ENCODE measurements at regions not wholly inside any gene's neighbourhood (a gene's known extent, or its start where the extent isn't known, plus 50 kb on each side); places are given as distances from the start of the nearest gene placed in this dataset.

GRCh38 chr2:228655331-228655730, 473.8 kb upstream of the SPHKAP start:
- TF ChIP-seq CTCF (IDR thresholded peaks at IDR 0.05; ENCODE audit: extremely low read depth in 1 of 2, insufficient read depth in 1 of 2, low read depth in 1 of 2, low read length in 2 of 2) (no peak), JUN (IDR thresholded peaks at IDR 0.05; ENCODE audit: borderline replicate concordance, insufficient read depth, insufficient read length, low read depth) (no peak), POLR2AphosphoS5 (IDR thresholded peaks at IDR 0.05; ENCODE audit: insufficient read depth, low read depth, low read length) (no peak), POLR2A (IDR thresholded peaks at IDR 0.05; ENCODE audit: low read depth, low read length) (no peak), FOS (IDR thresholded peaks at IDR 0.05; ENCODE audit: borderline replicate concordance, insufficient read depth, low read length) (no peak)

Measured in endothelial cell of umbilical vein (primary cell).